Umbilical cord (tissue), 1 donor: ENCODE measurements at regions not wholly inside any gene's neighbourhood (a gene's known extent, or its start where the extent isn't known, plus 50 kb on each side); places are given as distances from the start of the nearest gene placed in this dataset.

Source experiments
- DNase-seq: peaks from one replicate; pipeline ENCODE4 v3.0.0-alpha.2; 2015; ENCODE audit warnings: low spot score

GRCh38 chr12:17550011-17550410 lies 540.0 kb downstream of the RERGL start:
- no peak for DNase-seq

- DNase-seq, result no peak
Measured at GRCh38 chr12:17540921-17541320, 549.1 kb downstream of the RERGL start.

- DNase-seq, result no peak
Measured at GRCh38 chr12:17528394-17528793, 561.6 kb downstream of the RERGL start.

GRCh38 chr12:17527021-17527420 lies 563.0 kb downstream of the RERGL start:
- DNase-seq, result no peak

GRCh38 chr12:17511369-17511768 lies 578.6 kb downstream of the RERGL start:
- DNase-seq, result peak; percentile 29

- peak; percentile 56 for DNase-seq
Measured at GRCh38 chr12:17507336-17507735, 582.7 kb downstream of the RERGL start.

- no peak for DNase-seq
Measured at GRCh38 chr12:17503742-17504141, 586.3 kb downstream of the RERGL start.

- no peak for DNase-seq
Measured at GRCh38 chr12:17489452-17489851, 600.5 kb downstream of the RERGL start.

GRCh38 chr12:17478908-17479673 lies 610.9 kb downstream of the RERGL start:
- no peak for DNase-seq

GRCh38 chr12:17470460-17470859 lies 619.5 kb downstream of the RERGL start:
- DNase-seq, result no peak

- no peak for DNase-seq
Measured at GRCh38 chr12:17459214-17459613, 630.8 kb downstream of the RERGL start.

GRCh38 chr12:17456486-17456885 lies 633.5 kb downstream of the RERGL start:
- DNase-seq, result no peak

GRCh38 chr12:17438141-17438540 lies 651.9 kb downstream of the RERGL start:
- DNase-seq, result no peak

GRCh38 chr12:17416748-17417147 lies 673.2 kb downstream of the RERGL start:
- DNase-seq, result no peak

GRCh38 chr12:17414596-17414995 lies 675.4 kb downstream of the RERGL start:
- peak; percentile 60 for DNase-seq

- DNase-seq, result no peak
Measured at GRCh38 chr12:17411662-17412061, 678.3 kb downstream of the RERGL start.

GRCh38 chr12:17388679-17389078 lies 701.3 kb downstream of the RERGL start:
- DNase-seq, result no peak

- no peak for DNase-seq
Measured at GRCh38 chr12:17383321-17383720, 706.7 kb downstream of the RERGL start.

- DNase-seq, result no peak
Measured at GRCh38 chr12:17381211-17381610, 708.8 kb downstream of the RERGL start.

- no peak for DNase-seq
Measured at GRCh38 chr12:17372508-17372907, 717.5 kb downstream of the RERGL start.

GRCh38 chr12:17371491-17372215 lies 718.3 kb downstream of the RERGL start:
- DNase-seq, result peak; percentile 94

GRCh38 chr12:17370621-17371020 lies 719.4 kb downstream of the RERGL start:
- no peak for DNase-seq

- no peak for DNase-seq
Measured at GRCh38 chr12:17369556-17369955, 720.4 kb downstream of the RERGL start.
